Gastroesophageal sphincter (tissue), 4 donors: ENCODE measurements at regions not wholly inside any gene's neighbourhood (a gene's known extent, or its start where the extent isn't known, plus 50 kb on each side); places are given as distances from the start of the nearest gene placed in this dataset.

ENCODE experiments used
- ATAC-seq: fragments of 150-250 bp; one replicate; pipeline ENCODE4 v1.9.1; 2016; ENCODE audit warnings: mild to moderate bottlenecking, moderate library complexity
- H3K27ac ChIP-seq, 4 donors: fragments of 200-600 bp; sonication (generic) in 3 of 4; 1 replicate in 3 of 4; 2 replicates in 1 of 4; pipeline ENCODE4 v1.5.1; 2016 to 2019
- H3K27me3 ChIP-seq: fragments of 200-600 bp; sonication (generic); one replicate; pipeline ENCODE4 v1.5.1; 2019
- H3K36me3 ChIP-seq, 2 donors: fragments of 200-600 bp; sonication (generic); one replicate each; pipeline ENCODE4 v1.5.1; 2019; ENCODE audit warnings: control low read depth in 1 of 2
- H3K4me1 ChIP-seq, 3 donors: fragments of 200-600 bp; sonication (generic); 1 replicate in 2 of 3; 2 replicates in 1 of 3; pipeline ENCODE4 v1.5.1; 2016 to 2019; ENCODE audit warnings: control low read depth in 2 of 3
- H3K4me3 ChIP-seq, 2 donors: fragments of 200-600 bp; sonication (generic); one replicate each; pipeline ENCODE4 v1.5.1; 2019; ENCODE audit warnings: mild to moderate bottlenecking in 1 of 2, moderate library complexity in 1 of 2
- H3K9me3 ChIP-seq, 3 donors: fragments of 200-600 bp; sonication (generic); one replicate each; pipeline ENCODE4 v1.5.1; 2017 to 2019; ENCODE audit warnings: control low read depth in 2 of 3
- CTCF ChIP-seq, 4 experiments: fragments of 200-600 bp in 2 of 4; fragments of 450-650 bp in 2 of 4; sonication (generic) in 1 of 4; IDR thresholded peaks; one replicate each; pipeline ENCODE4 v1.5.1; 2017 to 2019; ENCODE audit warnings: antibody characterized with exemption in 4 of 4, mild to moderate bottlenecking in 2 of 4, moderate library complexity in 2 of 4
- EP300 ChIP-seq: sonication (generic); formaldehyde crosslinking; IDR thresholded peaks from one replicate; pipeline ENCODE4 v1.6.1; 2017; ENCODE audit warnings: antibody characterized with exemption, mild to moderate bottlenecking
- POLR2A ChIP-seq, 2 donors: fragments of 450-650 bp; IDR thresholded peaks; one replicate each; pipeline ENCODE4 v1.6.1; 2017; ENCODE audit warnings: antibody characterized with exemption in 2 of 2, mild to moderate bottlenecking in 2 of 2, moderate library complexity in 1 of 2
- POLR2AphosphoS5 ChIP-seq: sonication (generic); formaldehyde crosslinking; IDR thresholded peaks from one replicate; pipeline ENCODE4 v1.6.1; 2017; ENCODE audit warnings: antibody characterized with exemption
- WGBS, 2 donors: methylation state at CpG; one replicate each; pipeline ENCODE4 v1.1.5; 2018; ENCODE audit warnings: low coverage in 1 of 2; 5-methylcytosine and 5-hydroxymethylcytosine counted together

- no peak for TF ChIP-seq POLR2A (IDR thresholded peaks at IDR 0.05)
- TF ChIP-seq POLR2AphosphoS5: no peak
- no peak for TF ChIP-seq EP300
- TF ChIP-seq CTCF (IDR thresholded peaks at IDR 0.05): no peak
- Histone ChIP-seq H3K36me3 (no peaks in the 10 kb centered on the region), H3K27me3 (no peaks in the 10 kb centered on the region), H3K4me3 (no peak overlapping the region), H3K27ac (no peak overlapping the region), H3K9me3 (no peaks in the 10 kb centered on the region), H3K4me1 (no peaks in the 10 kb centered on the region)
- 67 to 75% methylated on average over 1 to 2 of the region's 2 CpGs for WGBS, 2 donors
- ATAC-seq: no peak
These were observed 621.9 kb downstream of the LRRIQ3 start for GRCh38 chr1:73576083-73576482.

- Histone ChIP-seq H3K27ac (no peak overlapping the region), H3K27me3 (no peaks in the 10 kb centered on the region), H3K4me1 (no peaks in the 10 kb centered on the region), H3K9me3 (peaks cover 0 to 11% (median 0%) of the 10 kb centered on the region in 3 donors), H3K4me3 (no peak overlapping the region), H3K36me3 (no peaks in the 10 kb centered on the region)
- TF ChIP-seq CTCF (IDR thresholded peaks at IDR 0.05) (no peak), POLR2A (IDR thresholded peaks at IDR 0.05) (no peak), POLR2AphosphoS5 (no peak), EP300 (no peak)
- ATAC-seq: no peak
- WGBS, 2 donors: 58 to 59% methylated on average over 2 to 4 of the region's 4 CpGs
These were observed 633.7 kb downstream of the LRRIQ3 start for GRCh38 chr1:73564294-73564693.

GRCh38 chr1:73556270-73556669 lies 641.7 kb downstream of the LRRIQ3 start:
- no peaks in the 10 kb centered on the region for H3K36me3 ChIP-seq
- H3K9me3 ChIP-seq: peaks cover 0 to 8% (median 0%) of the 10 kb centered on the region in 3 donors
- TF ChIP-seq POLR2AphosphoS5: no peak
- TF ChIP-seq POLR2A (IDR thresholded peaks at IDR 0.05): no peak
- TF ChIP-seq EP300: no peak
- no peak for TF ChIP-seq CTCF (IDR thresholded peaks at IDR 0.05)
- H3K27ac ChIP-seq: no peak overlapping the region
- no peak for ATAC-seq
- no peaks in the 10 kb centered on the region for H3K27me3 ChIP-seq
- H3K4me3 ChIP-seq: no peak overlapping the region
- no peaks in the 10 kb centered on the region for H3K4me1 ChIP-seq

- Histone ChIP-seq H3K27ac (no peak overlapping the region), H3K36me3 (no peaks in the 10 kb centered on the region), H3K4me1 (no peaks in the 10 kb centered on the region), H3K9me3 (peaks cover 0 to 3% (median 0%) of the 10 kb centered on the region in 3 donors), H3K4me3 (no peak overlapping the region), H3K27me3 (no peaks in the 10 kb centered on the region)
- no peak for ATAC-seq
- WGBS, 2 donors: no CpG with 5 or more reads among the region's 1 CpG
- TF ChIP-seq POLR2AphosphoS5 (no peak), POLR2A (IDR thresholded peaks at IDR 0.05) (no peak)
These were observed 660.6 kb downstream of the LRRIQ3 start for GRCh38 chr1:73537400-73537799.

- TF ChIP-seq POLR2A (IDR thresholded peaks at IDR 0.05): no peak
- no peak for TF ChIP-seq CTCF (IDR thresholded peaks at IDR 0.05)
- no peak for TF ChIP-seq POLR2AphosphoS5
- TF ChIP-seq EP300: no peak
- H3K4me1 ChIP-seq: no peaks in the 10 kb centered on the region
- WGBS, 2 donors: 53 to 70% methylated on average over 3 of the region's 3 CpGs
- no peaks in the 10 kb centered on the region for H3K27me3 ChIP-seq
- H3K9me3 ChIP-seq: no peaks in the 10 kb centered on the region
- ATAC-seq: no peak
- H3K27ac ChIP-seq: no peak overlapping the region
- no peaks in the 10 kb centered on the region for H3K36me3 ChIP-seq
- H3K4me3 ChIP-seq: no peak overlapping the region
These were observed 680.3 kb downstream of the LRRIQ3 start for GRCh38 chr1:73517603-73518191.
